GM21737 (cell line): ENCODE measurements at regions not wholly inside any gene's neighbourhood (a gene's known extent, or its start where the extent isn't known, plus 50 kb on each side); places are given as distances from the start of the nearest gene placed in this dataset.
A peak's percentile ranks its signal among the peaks of the same experiment; 100 is the strongest.
"Not testable (repeated sequence)": the region's sequence is repeated elsewhere in the genome, so short reads cannot be mapped to it uniquely, and the experiment has no call there.

ENCODE experiments used
- ATAC-seq: cut with Tn5 transposase; IDR thresholded peaks from one replicate; pipeline ENCODE4 v1.9.1; 2021; ENCODE audit warnings: mild to moderate bottlenecking, moderate library complexity; ENCODE audit not compliant: unreplicated experiment

DNA sequence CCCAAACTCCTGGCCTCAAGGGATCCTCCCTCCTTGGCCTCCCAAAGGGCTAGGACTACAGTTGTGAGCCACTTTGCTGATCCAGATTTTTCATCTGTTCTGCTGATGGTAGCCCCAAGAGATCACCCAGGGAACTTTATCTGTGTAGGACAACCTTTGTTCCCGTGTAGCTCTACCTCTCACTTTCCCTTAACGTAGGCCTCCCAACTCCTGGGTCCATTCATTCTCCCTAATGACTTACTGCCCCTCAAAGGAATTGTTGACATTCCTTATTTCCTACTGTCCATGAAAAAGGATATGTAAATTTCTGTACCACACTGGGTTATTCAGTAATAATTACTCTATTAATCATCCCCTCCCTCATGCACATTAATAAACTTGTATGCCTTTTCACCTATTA, 51.0 kb upstream of the PHF24 start:
- no peak for ATAC-seq

DNA sequence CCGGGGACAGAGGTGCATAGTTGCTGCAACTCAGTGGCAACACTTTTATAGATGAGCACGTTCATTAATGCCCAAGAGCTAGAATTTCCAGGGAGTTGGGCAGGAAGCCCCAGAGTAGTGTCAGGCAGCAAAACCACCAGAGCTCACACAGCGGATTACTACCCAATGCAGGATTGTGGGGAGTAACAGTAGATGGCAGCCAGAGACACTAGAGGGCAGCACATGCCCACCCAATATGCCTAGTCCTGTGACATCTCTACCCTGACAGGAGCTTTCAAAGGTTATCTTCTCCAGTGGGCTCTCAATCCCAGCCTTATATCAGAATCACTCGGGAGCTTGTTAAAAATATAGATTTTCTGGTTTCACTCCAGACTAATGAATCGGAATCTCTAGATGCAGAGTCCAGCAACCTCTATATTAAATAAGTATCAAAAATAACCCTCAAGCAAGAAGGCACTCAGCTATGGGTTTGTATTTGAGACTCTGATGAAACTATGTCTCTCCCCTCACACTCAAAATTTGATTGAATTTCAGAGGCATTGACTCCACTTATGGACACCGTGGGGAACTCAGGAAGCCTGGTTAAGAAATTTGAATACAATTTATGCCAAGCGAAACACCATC, 58.4 kb upstream of the PHF24 start:
- peak; percentile 72 for ATAC-seq

DNA sequence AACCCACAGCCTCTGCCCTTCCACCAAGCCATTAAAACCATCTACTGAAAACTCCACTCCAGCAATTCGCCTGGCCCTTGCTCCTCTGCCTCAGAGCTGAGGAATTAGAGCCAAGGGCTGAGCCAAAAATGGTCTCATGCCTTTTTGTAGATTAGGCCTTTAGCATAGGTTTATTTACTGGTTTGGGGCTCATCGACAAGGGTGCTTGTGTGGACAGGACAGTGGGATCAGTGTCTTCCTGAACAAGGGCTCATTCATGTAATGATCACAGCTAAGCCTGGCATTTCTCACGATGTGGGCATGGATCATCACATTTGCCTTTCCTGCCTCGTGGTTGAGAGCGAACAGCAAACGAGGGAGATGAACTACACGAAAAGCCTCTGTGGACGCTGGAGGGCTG, 59.2 kb upstream of the PHF24 start:
- no peak for ATAC-seq

DNA sequence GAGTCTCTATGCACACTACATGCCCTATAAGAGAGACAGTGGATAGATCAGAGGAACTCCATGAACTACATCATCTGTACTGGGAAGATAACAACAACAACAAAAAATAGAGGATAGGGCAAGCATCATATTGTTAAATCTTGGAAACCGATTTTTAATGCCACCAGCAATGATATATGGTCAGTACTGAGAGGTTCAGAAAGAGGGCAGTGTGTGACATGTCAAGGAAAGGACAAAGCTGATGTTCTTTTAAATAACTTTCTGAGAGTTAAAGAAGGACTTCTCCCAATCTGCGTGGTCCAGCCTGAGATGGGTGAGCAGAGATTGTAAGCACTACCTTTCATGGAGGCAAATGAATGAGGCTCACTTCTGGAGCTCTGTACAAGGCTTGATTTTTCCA, 62.0 kb upstream of the PHF24 start:
- ATAC-seq: no peak

DNA sequence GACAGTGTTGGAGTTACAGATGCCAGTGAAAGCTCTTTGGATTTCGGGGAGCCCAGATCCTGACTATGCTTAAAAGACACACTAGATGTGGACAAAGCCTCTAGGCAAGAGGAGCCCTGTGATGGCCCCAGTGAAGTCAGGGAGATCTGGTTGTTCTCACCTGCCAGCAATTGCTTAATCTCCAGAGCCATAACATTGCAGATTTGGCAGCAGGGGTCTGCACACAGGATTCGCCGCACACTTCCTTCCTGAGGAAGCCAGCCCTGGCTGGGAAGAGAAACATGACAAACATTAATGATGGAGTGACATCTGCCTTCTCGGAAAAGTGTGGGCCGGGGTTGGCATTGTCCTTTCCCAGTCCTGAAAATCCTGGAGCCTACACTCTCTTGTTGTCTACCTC, 65.2 kb upstream of the PHF24 start:
- no peak for ATAC-seq

DNA sequence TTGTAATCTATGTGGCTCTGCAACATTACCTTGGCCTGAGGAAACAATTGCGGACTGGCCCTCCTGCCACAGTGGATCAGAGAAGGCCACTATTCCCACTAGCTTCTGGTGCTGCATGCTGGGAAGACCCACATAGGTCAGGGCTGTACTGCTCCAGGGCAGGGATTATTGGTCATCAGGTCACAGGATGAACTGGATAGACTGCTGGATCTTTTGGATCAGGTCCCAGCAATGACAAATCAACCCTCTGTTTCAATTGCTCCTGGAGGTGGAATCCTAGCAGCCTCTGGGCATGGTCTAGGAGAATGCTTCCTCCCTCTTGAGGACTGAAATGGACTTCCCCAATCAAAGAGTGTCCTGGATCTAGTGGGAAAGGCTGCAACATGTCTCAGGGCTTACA, 66.7 kb upstream of the PHF24 start:
- no peak for ATAC-seq

DNA sequence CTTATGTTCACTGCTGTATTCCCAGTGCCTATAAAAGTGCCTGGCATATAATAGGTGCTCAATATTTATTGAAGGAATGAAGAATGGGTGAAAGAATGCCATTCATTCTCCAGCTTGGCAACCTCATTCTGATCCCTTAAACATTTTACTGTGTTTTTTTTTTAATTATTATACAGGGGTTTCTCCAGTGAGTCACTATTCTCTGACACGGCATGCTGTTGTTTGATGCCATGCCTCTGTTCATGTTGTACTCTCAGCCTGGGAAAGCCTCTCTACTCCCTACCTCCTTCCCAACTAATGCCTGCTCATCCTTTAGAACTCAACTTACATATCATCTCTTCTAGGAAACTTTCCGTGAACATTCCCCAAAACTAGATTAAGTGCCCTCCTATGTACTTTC, 70.2 kb upstream of the PHF24 start:
- ATAC-seq: no peak

DNA sequence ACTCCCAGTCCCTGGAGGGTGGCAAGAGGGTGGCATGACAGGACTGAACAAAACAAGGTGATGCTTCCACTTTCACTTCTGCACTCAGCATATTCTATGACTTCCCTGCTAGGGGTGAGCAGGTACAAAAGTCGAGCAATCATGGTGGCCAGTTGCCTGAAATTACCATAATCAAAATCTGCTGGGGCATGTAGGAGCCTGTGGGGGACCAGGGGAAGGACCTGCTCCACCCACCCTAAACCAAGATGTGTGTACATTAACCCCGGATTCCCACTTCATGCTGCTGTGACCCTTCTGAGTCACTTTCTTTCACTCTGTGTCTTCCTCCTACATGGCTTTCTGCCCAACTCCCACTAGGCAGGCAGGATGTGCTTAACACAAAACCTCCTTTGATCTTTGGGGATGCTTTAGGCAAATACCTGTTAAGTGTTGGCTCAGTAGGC, 73.3 kb upstream of the PHF24 start:
- ATAC-seq: peak; percentile 82

DNA sequence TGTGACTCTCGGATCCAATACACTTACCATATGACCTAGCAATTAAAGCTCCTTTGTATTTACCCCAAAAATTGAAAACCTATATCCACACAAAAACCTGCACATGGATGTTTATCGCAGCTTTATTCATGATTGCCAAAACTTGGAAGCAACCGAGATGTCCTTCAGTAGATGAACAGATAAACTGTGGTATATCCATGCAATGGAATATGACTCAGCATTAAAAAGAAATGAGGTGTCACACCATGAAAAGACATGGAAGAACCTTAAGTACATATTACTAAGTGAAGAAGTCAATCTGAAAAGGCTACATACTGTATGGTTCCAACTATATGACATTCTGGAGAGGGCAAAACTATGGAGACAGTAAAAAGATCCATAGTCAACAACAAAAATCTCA, 82.0 kb upstream of the PHF24 start:
- ATAC-seq: no peak

DNA sequence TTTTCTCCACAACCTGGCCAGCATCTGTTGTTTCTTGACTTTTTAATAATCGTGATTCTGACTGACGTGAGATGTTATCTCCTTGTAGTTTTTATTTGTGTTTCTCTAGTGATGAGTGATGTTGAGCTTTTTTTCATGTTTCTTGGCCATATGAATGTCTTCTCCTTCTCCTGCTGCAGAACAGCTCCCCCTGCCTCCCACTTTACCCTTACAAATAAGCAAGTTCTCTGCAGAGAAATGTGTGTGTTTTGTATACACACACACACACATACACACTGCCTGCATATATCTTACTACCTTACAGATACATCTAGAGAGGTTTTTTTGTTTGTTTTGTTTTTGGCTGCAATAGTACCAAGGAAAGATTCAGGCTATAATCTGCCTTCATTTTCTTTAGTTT, 88.7 kb upstream of the PHF24 start:
- no peak for ATAC-seq

DNA sequence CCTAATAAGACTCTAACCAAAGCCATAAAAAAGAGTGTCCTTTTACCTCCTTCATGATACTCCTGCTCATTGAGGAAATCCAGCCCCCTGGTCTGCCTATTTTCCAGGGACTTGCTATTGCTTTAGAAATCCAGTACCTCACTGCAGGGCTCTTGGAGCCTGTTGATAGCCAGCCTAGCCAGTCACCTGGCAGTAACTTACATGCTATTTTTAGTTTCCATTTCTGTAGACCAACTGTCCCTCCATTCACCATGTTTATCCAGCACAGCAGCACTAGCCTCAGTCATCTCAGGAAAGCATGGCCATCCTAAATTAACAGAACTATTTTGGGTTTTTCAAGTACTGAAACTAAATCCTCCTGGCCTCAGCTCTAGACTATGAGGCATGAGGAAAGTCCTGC, 91.5 kb upstream of the PHF24 start:
- ATAC-seq: no peak

DNA sequence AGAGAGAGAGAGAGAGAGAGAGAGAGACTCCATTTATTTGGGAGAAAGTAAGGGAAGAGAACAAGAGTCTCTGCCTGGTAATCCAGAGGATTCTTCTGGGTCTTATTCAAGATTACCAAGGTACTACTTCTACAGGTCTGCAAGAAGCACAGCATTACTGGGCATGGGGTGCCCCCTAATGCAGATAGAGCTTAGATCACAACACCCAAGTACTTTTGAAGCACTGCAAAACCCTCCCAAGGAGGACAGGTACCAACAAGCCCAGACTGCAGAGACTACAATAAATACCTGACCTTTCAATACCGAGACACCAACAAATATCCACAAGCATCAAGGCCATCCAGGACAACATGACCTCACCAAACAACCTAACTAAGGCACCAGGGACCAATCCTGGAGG, 94.7 kb upstream of the PHF24 start:
- no peak for ATAC-seq

DNA sequence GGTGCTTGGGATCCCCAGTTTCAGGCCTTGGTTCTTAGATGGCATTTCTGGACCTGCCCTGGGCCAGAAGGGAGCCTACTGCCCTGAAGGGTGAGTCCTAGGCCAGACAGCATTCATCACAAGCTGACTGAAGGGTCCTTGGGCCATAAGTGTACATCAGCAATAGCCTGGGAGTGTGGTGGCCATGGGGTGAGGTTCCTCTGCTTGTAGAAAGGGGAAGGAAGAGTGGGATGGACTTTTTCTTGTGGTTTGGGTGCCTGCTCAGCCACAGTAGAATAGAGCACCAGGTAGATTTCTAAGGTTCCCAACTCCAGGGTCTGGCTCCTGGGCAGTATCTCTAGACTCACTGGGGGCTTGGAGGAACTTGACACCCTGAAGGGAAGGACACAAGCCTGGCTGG, 95.2 kb upstream of the PHF24 start:
- ATAC-seq: no peak

DNA sequence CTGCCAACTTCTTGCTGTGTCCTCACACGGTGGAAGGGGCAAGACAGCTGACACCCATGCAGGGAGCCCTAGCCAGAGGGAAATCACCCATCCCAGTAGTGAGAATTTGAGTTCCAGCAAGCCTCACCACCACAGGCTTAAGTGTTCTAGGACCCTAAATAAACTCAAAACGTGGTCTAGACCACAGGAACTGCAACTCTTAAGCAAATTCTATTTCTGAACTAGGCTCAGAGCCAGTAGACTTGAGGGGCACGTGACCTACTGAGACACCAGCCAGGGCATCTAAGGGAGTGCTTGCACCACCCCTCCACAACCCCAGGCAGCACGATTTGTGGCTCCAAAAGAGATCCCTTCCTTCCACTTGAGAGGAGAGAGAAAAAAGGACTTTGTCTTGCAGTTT, 96.0 kb upstream of the PHF24 start:
- ATAC-seq: no peak

DNA sequence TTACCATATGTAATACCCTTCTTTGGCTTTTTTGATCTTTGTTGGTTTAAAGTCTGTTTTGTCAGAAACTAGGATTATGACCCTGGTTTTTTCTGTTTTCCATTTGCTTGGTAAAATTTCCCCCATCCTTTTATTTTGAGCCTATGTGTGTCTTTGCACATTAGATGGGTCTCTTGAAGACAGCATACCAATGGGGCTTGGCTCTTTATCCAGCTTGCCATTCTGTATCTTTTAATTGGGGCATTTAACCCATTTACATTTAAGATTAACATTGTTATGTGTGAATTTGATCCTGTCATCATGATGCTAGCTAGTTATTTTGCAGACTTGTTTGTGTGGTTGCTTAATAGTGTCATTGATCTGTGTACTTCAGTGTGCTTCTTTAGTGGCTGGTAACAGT, 103.1 kb upstream of the PHF24 start:
- ATAC-seq: not testable (repeated sequence)

DNA sequence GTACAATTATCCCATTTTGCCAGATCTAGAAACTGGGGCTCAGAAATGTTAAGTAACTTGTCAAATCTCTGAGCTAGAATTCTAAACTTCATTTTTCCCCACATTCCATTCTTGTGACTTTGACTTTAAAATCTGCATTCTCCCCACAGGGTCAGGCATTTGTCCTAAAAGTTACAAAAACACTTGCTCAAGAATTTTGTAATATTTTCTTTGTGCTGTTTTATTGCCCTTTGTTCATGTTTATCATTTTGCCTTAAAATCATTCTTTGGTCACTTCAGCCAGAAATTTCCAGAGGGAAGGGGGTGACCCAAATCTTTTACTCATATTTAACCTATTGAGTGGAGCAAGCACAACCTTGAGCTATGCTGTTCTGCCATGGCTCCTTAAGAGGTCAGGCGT, 120.1 kb upstream of the CCL21 start:
- no peak for ATAC-seq

DNA sequence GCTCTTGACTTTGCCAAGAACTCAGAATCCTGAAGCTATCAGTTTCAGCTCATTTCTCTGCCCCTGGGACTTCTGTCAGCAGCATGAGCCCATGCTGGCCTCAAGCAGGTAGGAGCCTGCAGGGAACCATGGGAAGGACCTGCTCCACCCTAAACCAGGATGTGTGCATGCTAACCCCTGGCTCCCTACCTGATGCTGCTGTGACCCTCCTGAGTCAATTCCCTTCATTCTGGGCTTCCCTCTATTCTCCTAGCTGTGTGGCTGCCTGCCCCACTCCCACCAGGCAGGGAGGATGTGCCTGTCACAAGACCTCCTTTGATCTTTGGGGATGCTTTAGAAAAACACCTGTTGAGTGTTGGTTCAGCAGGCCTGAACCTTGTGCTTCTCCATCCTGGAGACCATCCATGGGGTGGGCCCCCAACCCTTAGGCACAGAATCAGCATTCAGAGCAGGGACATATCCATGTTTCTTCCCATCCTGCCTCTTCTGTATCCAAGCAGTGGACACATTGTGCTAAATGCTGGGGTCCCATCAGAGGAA, 117.1 kb upstream of the CCL21 start:
- ATAC-seq: no peak

DNA sequence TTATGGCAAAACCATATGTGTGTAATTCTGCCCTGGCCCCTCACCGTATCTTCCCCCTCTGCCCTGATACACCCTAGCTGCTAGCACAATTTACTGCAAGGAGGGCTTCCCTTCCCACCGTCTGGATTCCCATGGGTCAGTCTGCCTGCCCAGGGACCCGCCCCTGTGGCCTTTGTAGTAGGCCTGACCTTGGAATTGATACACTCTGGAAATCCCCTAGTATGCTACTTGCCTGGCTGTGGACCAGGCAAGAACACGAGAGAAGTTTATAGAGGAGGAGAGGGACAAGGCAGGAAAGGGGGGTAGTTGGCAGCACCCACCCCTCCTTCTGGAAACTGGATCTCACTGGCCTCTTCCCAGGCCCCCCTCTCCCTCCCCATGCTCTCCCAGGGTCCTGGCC, 115.8 kb upstream of the CCL21 start:
- no peak for ATAC-seq

DNA sequence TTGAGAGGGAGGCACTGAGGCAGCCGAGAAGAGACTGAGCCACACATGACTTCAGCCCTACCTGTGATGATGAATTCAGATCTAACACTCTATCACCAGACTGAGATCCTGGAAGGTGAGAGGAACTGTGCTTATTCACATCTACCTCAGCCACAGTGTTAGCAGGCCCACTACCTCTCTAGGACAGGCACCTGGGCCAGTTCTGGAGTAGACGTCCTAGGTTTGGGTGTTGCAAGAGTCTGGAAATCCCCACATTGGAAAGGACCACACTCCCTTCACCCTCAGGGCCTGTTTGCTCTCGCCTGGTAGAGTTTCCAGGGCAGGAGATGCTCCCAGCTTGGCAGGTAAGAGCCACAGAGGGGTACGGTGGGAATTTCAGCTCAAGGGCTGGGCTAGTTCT, 113.8 kb upstream of the CCL21 start:
- no peak for ATAC-seq

DNA sequence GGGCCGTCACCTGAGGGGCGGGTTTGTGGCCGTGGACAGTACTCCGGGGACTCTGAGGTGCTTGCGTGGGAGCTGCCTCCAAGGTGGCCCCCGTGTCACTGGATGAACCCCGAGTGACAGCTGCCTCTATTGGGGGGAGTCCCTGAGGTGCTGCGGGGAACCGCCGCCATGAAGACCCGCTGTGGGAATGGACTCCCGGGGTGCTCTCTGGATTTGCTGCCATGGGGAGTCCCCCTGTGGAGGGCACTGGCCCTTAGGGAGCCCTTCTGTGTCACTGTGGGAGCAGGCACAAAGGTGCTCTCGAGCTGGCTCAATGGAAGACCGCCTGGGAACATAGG, 100.2 kb upstream of the CCL21 start:
- ATAC-seq: no peak

DNA sequence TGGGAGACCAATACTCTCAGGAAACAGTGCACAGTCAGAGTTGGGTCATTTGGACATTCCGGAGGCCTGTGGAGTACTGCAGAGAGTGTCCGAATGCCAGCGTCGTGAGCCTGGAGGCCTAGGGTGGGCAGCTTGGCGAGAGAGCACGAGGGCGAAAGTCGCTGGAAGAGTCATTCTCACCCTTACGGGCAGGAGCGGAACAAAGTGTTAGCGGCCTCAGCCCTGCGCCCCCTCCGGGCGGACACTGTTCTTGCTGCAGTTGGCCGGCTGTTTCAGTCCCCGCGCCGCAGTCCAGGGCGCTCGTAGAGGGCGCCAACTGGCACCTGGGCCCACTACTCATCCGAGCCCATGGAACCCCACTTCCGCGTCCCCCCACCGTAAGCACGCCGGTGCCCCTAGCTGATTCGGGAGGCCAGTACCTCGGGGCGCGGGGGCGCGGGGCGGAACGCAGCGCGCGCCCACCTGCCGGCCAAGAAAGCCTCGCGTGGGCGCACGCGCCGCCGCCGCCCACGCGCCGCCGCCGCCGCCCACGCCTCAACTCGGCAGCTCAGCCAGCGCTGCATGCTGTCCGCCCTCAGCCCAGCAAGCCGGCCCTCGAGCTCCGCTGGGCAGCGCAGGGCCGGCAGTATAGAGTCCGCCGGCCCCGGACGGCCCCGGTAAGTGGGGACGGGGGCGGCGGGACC, 99.7 kb upstream of the CCL21 start:
- no peak for ATAC-seq

DNA sequence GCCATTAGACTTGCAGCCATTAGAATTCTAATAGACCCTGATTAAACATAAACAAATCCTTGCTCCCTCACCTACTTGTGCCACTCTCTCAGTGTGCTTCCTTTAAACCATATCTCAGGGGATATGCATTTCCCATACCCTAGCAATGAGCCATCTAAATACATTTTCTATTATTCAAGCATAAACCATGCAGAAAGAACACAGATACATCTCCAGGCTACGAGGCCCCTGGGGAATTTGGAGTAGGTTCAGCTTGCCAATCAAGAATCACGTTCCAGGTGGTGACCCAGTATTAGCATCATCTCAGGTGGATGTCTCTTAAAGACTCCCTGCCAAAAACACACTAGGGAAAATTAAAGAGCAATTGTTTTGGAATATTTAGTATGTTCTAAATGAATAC, 93.0 kb upstream of the CCL21 start:
- ATAC-seq: no peak

DNA sequence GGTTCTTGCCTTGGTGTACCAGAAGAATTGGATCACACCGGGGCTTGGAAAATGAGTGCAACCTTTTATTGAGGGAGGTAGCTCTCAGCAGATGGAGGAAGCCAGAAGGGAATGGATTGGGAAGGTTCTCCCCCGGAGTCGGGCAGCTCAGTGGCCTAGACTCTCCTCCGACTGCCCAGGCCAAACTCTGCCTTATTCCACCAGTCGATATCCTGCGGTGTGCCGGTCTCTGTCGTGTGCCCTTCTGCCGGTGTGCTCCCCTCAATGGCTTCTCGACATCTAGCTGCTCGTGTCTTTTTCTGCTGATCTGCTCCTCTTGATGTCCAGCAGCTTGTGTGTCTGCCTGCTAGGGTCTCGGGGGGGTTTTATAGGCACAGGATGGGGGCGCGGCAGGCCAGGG, 87.4 kb upstream of the CCL21 start:
- no peak for ATAC-seq
